Skeletal muscle tissue (tissue), 3 donors: ENCODE measurements at regions not wholly inside any gene's neighbourhood (a gene's known extent, or its start where the extent isn't known, plus 50 kb on each side); places are given as distances from the start of the nearest gene placed in this dataset.

ENCODE experiments used
- H3K27ac ChIP-seq: one replicate; pipeline ENCODE4 v1.7.0; 2013; ENCODE audit warnings: mild to moderate bottlenecking, low read depth, low read length, inconsistent platforms
- H3K27me3 ChIP-seq, 3 donors: one replicate each; pipeline ENCODE4 v1.7.0; 2013; ENCODE audit warnings: low read length in 3 of 3; ENCODE audit not compliant: control insufficient read depth in 3 of 3, insufficient read depth in 3 of 3
- H3K36me3 ChIP-seq, 3 donors: one replicate each; pipeline ENCODE4 v1.7.0; 2013; ENCODE audit warnings: low read length in 3 of 3; ENCODE audit not compliant: control insufficient read depth in 3 of 3, insufficient read depth in 3 of 3
- H3K4me1 ChIP-seq, 3 donors: one replicate each; pipeline ENCODE4 v1.7.0; 2013; ENCODE audit warnings: low read length in 3 of 3, mild to moderate bottlenecking in 3 of 3; ENCODE audit not compliant: control insufficient read depth in 3 of 3, insufficient read depth in 3 of 3
- H3K4me3 ChIP-seq, 3 donors: one replicate each; pipeline ENCODE4 v1.7.0; 2013; ENCODE audit warnings: low read length in 3 of 3
- H3K9ac ChIP-seq, 3 donors: one replicate each; pipeline ENCODE4 v1.7.0; 2013; ENCODE audit warnings: low read length in 3 of 3, mild to moderate bottlenecking in 3 of 3, moderate library complexity in 2 of 3, low read depth in 1 of 3
- H3K9me3 ChIP-seq, 3 donors: one replicate each; pipeline ENCODE4 v1.7.0; 2013; ENCODE audit warnings: low read length in 3 of 3; ENCODE audit not compliant: control insufficient read depth in 3 of 3
- donor health status: Osteomylitis.

DNA sequence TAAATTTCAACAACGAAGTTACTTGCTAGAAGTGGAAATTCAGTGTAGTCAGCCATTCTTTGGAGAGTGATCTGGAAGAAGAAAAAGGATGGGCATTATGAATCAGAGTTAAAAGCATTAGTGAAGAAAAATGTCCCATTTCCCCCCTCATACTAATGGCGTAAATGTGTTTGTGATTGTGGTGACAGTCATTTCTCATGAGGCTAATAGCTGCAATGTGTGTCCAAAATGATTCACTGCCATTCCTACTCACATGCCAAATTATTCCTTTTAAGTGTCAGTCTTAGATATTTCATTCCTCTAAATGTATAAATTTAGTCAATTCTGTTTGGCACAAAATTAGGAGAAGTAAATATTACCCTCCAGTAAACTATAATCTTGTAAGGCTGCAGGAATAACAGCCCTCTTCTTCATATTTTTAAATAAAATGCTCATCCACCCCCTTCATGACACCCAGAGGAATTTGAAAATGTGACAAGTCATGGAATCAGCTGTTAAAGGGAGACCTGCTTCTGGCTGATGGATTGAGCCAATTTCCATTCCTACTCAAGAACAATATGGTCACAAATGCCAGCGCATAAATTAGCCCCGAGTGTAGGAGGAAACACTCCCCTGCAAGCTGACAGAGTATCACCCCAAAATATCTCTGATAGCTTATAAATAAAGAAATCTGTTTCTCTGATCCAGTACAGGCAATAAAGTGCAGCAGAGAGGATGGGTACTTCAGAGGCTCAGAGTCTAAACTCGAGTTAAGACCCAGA is 912.3 kb upstream of the SEL1L start:
- no peaks in the 10 kb centered on the region for H3K36me3 ChIP-seq
- no peak overlapping the region for H3K27ac ChIP-seq
- H3K9ac ChIP-seq: no peak overlapping the region
- H3K4me1 ChIP-seq: no peaks in the 10 kb centered on the region
- no peak overlapping the region for H3K4me3 ChIP-seq
- no peaks in the 10 kb centered on the region for H3K9me3 ChIP-seq
- H3K27me3 ChIP-seq: no peaks in the 10 kb centered on the region

DNA sequence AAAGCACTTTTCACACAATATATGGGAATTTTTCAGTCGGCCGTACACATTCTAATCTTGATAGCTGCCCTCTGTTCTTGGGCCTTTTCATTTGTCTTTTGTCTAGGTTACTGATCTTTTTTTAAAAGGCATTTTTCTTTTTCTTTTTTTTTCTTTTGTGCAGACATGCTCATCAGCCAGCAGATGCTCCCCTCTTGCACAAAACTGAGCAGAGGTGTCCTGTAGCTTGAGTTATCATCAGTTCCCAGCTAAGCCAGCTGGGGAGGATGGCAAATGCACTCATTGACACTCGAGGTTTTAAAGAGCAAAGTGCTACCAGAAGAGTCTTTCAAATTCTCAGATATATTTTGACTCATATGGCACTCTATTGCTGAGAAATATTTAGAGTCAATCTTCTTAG is 913.9 kb upstream of the SEL1L start:
- H3K9ac ChIP-seq: no peak overlapping the region
- H3K4me3 ChIP-seq: no peak overlapping the region
- H3K27ac ChIP-seq: no peak overlapping the region
- no peaks in the 10 kb centered on the region for H3K36me3 ChIP-seq
- H3K27me3 ChIP-seq: no peaks in the 10 kb centered on the region
- no peaks in the 10 kb centered on the region for H3K9me3 ChIP-seq
- H3K4me1 ChIP-seq: no peaks in the 10 kb centered on the region

DNA sequence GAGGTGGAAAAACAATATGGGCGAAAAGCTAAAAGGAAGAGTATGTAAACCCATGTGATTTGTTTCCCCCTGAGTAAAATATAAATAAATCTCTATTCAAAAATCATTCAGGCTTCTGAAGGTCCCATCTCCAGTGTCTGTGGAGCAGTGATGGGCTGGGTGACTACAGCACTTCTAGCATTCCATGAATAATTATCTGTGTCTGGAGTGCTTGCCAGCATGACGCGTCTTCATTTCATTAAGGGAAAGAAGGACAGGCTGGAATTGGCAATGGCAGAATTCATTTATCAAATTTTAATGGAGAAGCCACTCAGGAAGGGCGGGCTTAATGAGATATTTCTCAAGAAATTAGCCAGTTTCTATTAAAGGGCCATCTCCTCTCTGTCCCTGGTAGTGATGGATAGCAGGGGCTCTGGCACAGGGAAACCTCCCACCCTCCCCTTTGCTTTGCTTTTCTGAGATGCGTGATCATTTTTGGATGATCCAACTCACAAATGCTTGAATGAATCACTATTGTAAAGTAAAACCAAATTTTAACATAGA is 916.3 kb upstream of the SEL1L start:
- no peaks in the 10 kb centered on the region for H3K36me3 ChIP-seq
- H3K27ac ChIP-seq: no peak overlapping the region
- H3K4me3 ChIP-seq: no peak overlapping the region
- no peaks in the 10 kb centered on the region for H3K27me3 ChIP-seq
- H3K4me1 ChIP-seq: no peaks in the 10 kb centered on the region
- H3K9ac ChIP-seq: no peak overlapping the region
- no peaks in the 10 kb centered on the region for H3K9me3 ChIP-seq

DNA sequence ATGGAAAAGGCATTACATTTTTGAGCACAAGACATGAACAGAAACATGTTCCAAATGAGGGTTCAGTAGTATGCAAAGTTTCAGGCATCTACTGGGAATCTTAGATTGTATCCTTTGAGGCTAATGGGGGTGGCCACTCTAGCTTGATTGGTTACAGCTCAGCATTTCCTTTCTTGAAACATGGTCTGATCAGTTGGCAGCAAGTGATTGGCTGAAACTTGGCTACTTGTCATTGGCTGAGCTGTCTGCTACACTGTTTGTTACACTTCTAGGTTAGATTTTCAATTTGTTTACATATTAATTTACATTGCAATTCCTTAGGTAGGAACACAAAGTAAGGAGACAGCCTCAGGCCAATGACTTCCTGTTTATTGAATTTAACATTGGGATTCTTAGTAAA is 918.0 kb upstream of the SEL1L start:
- no peak overlapping the region for H3K9ac ChIP-seq
- no peaks in the 10 kb centered on the region for H3K9me3 ChIP-seq
- no peaks in the 10 kb centered on the region for H3K4me1 ChIP-seq
- H3K27me3 ChIP-seq: no peaks in the 10 kb centered on the region
- no peak overlapping the region for H3K27ac ChIP-seq
- no peaks in the 10 kb centered on the region for H3K36me3 ChIP-seq
- H3K4me3 ChIP-seq: no peak overlapping the region

DNA sequence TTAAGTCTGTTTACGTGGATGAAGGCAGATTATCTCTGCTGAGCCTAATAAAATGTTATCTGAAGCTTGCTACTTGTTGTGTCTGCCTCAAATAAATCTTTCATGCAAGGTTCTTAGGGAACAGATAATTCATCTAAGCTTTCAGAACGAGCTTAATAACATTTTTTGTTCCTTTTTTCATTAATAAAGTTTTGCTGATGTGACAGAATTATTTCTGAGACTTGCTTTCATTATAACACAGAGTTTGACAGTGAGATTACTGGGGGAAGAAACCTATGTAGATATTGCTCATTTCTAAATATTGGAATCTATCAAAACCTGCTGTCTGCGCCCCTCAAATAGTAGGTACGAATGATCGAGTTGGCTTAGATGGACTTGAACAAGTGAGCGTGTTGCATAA is 948.7 kb upstream of the SEL1L start:
- Histone ChIP-seq H3K36me3 (no peaks in the 10 kb centered on the region), H3K9me3 (no peaks in the 10 kb centered on the region)

DNA sequence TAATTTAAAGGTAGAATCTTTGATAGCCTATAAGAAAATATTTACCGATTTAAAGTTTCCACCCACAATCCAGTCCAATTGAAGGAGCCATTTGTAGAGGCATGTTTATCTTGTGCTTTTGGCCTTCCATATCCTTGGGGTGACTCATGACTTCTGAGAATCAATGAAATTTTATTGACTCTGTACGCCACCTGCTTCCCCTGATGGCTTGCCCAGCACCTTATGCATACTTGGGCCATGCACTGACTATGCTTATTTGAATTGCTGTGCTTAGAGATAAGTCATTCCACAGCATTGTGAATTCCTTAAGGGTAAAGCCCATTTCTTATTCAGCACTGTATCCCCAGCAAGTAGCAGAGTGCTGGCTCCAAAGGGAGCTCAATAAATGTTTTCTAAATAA is 954.8 kb upstream of the SEL1L start:
- H3K36me3 ChIP-seq: no peaks in the 10 kb centered on the region
- H3K27me3 ChIP-seq: no peaks in the 10 kb centered on the region
- H3K4me1 ChIP-seq: no peaks in the 10 kb centered on the region
- no peak overlapping the region for H3K9ac ChIP-seq
- no peak overlapping the region for H3K27ac ChIP-seq
- no peaks in the 10 kb centered on the region for H3K9me3 ChIP-seq
- no peak overlapping the region for H3K4me3 ChIP-seq

More for the DNA sequence above, 948.7 kb upstream of the SEL1L start:
- Histone ChIP-seq H3K4me1 (no peaks in the 10 kb centered on the region), H3K27ac (no peak overlapping the region), H3K9ac (no peak overlapping the region), H3K4me3 (no peak overlapping the region), H3K27me3 (no peaks in the 10 kb centered on the region)

DNA sequence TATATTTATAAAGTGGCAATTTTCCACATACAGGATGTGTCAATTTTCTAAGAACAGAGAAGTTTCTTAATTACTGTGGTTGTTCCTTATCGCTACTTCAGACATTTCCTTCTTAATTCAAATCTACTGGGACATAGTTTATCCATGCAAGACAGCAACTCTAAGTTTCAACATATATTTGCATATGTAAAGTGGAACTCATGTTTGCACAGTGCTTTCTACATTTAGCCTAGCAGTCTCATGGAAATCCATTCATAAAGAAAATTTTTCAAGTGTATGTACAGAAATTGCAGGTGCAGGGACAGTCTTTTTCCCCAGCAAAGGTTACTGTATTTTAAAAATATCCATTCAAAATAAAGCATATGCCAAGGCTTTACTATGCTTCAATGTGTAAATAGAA is 956.7 kb upstream of the SEL1L start:
- no peaks in the 10 kb centered on the region for H3K36me3 ChIP-seq

DNA sequence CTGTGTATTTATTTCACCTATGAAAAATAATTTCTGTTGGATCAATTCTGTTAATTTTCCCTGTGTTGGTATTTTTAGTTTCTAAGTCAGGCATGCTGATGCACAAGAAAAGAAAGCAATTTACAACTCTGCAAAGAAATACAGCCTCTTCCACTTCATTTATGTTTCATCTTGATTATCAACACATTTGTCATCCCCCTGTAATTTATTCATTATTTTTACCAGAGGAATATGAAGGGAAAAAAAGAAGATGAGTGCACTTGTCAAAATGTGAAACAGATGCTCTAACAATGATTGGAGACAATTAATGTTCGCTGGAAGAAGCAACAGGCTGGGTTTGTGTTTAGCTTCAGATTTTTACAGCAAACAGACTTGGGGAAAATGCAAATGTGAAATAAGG is 958.5 kb upstream of the SEL1L start:
- no peaks in the 10 kb centered on the region for H3K4me1 ChIP-seq
- no peaks in the 10 kb centered on the region for H3K36me3 ChIP-seq
- no peaks in the 10 kb centered on the region for H3K9me3 ChIP-seq
- H3K27me3 ChIP-seq: no peaks in the 10 kb centered on the region
- H3K4me3 ChIP-seq: no peak overlapping the region
- no peak overlapping the region for H3K9ac ChIP-seq
- H3K27ac ChIP-seq: no peak overlapping the region

More for the DNA sequence above, 956.7 kb upstream of the SEL1L start:
- Histone ChIP-seq H3K4me1 (no peaks in the 10 kb centered on the region), H3K9ac (no peak overlapping the region), H3K27me3 (no peaks in the 10 kb centered on the region), H3K9me3 (no peaks in the 10 kb centered on the region), H3K27ac (no peak overlapping the region), H3K4me3 (no peak overlapping the region)

DNA sequence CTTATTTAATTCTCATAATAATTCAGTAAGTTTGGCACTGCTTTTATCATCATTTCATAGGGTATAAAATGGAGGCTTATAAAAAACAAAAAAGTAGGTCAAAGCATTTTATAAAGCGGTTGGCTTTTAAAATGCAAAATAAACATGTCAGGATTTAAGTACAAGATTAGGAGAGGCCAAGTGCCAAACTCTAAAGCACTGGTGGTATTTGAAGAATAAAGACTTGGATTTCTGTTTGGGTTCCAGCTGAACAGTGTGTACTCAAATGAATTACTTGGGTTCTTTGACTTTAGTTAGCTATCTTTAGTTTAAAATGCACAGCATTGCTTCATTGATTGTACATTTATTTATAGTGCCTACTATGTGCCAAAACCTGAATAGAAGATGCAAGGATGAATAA is 966.6 kb upstream of the SEL1L start:
- Histone ChIP-seq H3K4me1 (no peaks in the 10 kb centered on the region), H3K9ac (no peak overlapping the region), H3K9me3 (no peaks in the 10 kb centered on the region), H3K4me3 (no peak overlapping the region), H3K36me3 (no peaks in the 10 kb centered on the region), H3K27ac (no peak overlapping the region), H3K27me3 (no peaks in the 10 kb centered on the region)

DNA sequence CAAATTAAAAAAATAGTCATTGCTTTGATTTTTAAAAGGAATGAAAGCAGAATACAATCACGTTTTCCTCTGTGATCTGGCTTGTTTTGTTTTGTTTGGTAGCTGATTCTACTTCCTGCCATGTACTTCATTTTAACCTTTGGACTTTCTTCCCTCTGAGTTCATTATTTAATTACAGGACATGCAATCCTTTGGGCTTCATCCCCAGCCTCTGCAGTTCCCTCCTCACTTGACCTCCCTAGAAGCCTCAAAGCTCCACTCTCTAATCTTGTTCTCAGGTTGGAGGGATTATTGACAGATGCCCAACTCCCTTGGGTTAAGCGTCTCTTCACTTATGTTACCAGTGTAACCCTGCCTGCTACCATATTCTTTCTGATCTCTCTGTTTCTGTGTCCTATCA is 967.9 kb upstream of the SEL1L start:
- no peak overlapping the region for H3K4me3 ChIP-seq
- H3K27ac ChIP-seq: no peak overlapping the region
- H3K9ac ChIP-seq: no peak overlapping the region
- H3K36me3 ChIP-seq: no peaks in the 10 kb centered on the region
- no peaks in the 10 kb centered on the region for H3K9me3 ChIP-seq
- no peaks in the 10 kb centered on the region for H3K4me1 ChIP-seq
- no peaks in the 10 kb centered on the region for H3K27me3 ChIP-seq
